Hepatic stellate cell (primary cell): ENCODE measurements at regions not wholly inside any gene's neighbourhood (a gene's known extent, or its start where the extent isn't known, plus 50 kb on each side); places are given as distances from the start of the nearest gene placed in this dataset.
"Not testable (repeated sequence)": the region's sequence is repeated elsewhere in the genome, so short reads cannot be mapped to it uniquely, and the experiment has no call there.

Experiments
- DNase-seq: peaks from one replicate; pipeline ENCODE4 v3.0.0; 2011; ENCODE audit warnings: low spot score

DNA sequence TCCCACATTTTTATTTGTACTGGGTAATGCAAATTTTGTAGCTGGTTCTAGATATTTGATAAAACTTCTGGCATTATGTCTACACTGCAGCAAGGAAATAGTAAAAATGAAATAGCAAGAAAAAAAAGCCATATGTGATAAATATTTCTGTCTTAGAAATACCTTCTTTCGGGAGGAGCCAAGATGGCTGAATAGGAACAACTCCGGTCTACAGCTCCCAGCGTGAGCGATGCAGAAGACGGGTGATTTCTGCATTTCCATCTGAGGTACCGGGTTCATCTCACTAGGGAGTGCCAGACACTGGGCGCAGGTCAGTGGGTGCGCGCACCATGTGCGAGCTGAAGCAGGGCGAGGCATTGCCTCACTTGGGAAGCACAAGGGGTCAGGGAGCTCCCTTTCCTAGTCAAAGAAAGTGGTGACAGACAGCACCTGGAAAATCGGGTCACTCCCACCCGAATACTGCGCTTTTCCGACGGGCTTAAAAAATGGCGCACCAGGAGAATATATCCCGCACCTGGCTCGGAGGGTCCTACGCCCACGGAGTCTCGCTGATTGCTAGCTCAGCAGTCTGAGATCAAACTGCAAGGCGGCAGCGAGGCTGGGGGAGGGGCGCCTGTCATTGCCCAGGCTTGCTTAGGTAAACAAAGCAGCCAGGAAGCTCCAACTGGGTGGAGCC lies 461.4 kb downstream of the ZWINT start:
- DNase-seq = not testable (repeated sequence)

DNA sequence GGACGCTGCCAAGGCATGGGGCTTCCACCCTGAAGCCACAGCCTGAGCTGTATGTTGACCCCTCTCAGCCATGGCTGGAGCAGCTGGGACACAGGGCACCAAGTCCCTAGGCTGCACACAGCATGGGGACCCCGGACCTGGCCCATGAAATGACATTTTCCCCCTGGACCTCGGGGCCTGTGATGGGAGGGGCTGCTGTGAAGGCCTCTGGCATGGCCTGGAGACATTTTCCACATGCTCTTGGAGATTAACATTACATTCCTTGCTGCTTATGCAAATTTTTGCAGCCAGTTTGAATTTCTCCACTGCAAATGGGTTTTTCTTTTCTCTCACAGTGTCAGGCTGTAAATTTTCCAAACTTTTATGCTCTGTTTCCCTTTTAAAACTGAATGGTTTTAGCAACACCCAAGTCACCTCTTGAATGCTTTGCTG lies 463.6 kb downstream of the ZWINT start:
- DNase-seq = no peak

DNA sequence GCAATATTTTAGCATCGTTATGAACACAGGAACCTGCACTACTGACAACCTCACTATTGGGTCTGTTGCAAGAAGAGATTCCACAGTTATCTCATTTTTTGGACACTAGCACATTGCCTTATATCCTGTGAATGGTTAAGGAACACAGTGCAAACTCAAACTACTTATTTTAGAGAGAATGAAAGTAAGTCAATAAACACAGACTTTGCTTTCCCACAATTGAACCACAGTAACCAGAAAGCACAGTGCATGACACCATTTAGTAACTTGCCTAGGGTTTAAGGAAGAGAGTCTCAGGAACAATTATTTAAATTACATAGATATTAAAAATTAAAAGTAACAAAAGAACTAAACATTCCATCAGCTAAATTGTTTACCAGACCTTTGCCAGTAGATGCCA lies 468.8 kb downstream of the ZWINT start:
- no peak for DNase-seq

DNA sequence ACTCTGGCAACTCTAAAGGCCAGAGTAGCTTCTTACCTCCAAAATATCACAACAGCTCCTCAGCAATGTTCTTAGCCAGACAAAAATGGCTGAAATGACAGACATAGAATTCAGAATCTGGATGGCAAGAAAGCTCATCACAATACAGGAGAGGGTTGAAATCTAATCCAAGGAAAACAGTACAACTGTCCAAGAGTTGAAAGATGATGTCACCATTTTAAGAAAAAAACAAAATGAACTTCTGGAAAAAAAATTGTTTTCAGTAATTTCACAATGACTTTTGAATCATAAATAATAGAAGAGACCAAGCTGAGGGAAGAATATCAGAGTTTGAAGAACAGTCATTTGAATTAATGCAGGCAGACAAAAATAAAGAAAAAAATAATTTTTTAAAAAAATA lies 479.5 kb downstream of the ZWINT start:
- DNase-seq = no peak

DNA sequence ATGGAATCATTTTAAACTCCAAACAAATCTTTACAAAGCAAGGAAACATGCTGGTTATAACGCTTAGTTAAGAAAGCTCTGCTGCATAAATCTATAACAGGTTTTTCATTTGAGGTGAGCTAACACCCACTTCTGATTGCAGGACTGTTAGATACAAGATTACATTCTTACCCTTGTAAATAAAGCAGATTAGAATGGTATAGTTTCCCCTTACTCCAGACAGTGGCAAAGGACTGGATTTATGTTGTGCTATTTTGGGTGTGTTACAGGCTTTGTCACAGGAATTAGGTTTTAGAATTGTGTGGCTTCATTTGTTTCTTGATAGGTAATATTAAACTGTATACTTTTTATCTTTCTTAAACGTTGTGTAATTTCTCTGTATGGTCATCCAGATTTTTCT lies 487.6 kb downstream of the ZWINT start:
- no peak for DNase-seq

DNA sequence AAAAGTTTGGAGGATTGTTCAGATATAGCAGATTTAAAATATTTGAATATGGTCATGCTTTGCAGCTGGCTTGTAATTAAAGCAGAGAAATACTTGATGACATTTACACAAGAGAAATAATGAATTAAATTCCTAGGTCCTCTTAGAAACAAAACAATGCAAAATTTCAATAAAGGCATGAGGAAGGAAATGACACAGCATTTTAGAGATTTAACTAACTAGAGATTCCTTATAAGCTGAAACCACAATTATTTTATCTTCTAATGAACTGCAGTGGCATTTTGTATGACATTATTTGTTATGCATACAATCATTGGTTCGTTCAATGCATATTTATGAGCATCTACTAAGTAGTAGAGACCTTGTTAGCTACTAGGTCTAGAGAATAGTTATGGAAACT lies 490.9 kb downstream of the ZWINT start:
- no peak for DNase-seq

DNA sequence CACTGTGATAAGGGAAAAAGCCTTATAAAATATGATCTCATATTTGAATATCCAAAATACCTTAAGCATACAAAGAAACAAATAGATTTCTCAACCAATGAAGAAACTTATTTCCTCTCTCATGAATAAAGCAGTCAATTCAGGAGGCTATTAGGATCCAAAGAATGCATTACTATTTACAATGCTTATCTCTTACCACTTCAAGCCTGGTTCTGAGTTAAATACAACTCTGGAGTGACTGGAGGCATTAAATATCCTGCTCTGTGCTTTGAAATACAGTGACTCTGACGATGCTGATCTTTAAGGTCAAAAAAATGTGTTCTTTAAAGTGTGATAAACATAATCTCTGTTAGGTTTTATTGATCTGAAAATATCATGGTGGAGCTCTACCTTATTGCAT lies 493.2 kb downstream of the ZWINT start:
- DNase-seq = no peak

DNA sequence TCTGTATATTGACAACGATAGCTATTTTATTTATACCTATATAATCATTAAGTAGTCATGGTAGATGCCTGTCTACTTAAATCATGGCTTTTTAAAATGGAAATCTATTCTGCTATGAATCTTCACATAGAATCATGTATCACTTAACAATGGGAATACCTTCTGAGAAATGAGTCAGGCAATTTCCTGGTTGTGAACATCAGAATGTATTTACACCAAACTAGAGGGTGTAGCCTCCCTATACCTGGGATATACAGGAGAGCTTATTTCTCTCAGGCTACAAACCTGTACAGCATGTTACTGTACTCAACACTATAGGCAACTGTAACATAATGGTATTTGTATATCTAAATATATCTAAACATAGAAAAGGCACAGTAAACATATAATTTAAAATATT lies 502.3 kb downstream of the ZWINT start:
- DNase-seq = no peak

DNA sequence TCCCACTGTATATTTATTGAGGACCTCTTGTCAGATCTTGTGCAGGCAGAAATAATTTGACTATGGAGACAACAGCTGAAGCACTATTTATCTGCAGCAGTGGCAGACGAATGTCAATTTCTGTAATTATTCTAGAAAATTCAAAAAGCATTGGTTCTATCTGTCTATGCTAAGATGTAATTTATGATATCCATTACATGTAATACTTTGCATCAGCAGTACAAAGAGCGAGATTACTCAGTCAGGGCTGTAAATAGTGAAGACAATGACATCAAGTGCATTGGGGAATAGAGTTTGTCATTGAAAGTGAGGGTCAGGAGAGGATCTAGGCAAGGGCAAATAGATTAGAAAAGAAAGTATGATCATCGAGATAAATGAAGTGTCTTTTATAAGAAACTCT lies 508.2 kb downstream of the ZWINT start:
- no peak for DNase-seq

DNA sequence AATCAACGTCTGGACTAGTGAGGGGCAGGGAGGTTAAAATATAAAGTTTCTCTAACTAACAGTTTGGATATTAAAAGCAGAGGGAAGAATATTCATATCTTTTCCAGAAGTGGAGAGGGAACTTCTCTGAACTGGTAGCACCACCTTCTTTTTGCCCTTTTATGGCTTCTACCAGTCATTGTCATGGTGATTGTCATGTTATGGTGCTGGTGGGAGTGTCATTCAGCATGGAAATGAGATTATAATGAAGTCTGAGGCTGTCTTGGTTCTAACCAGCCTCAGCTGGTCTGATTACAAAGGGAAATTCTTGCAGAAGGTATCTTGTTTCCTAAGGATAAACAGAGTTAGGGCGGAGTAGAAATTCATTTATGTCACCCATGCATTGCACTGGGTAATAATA lies 523.8 kb downstream of the ZWINT start:
- no peak for DNase-seq

DNA sequence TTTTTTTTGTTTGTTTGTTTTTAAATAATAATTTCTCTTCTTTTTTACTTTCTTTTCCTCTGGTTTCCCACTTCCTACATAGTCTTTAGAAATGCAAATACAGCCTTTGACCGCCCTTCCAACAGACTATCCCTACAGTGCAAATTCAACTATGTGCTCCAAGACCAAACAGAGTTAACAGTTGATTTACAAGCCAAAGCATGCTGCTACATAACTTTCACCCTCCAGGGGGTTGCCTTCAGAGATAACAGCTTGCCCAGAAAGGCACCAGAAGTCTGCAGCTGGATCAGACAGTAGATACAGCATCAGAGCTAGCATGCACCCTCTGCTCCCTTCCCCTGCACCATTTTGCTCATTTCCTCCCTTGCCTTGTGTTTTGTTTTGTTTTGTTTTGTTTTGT lies 539.0 kb downstream of the ZWINT start:
- DNase-seq = no peak

DNA sequence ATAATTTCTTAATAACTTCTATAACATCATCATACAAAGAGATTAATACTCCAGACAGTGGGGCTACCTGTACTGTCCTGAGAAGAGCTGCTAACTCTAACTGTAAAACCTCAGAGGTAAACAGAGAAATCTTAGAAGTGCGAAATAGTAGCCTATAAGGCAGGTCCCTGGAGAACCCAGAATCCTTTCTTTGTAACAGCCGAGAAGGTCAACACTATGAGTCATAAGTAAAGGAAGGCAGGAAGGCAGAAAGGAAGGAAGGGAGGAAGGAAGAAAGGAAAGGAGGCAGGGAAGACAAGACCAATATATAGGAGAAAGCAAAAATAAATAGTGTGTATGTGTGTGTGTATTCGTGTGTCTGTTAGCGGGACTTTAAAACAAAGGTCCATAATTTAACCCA lies 540.6 kb downstream of the ZWINT start:
- no peak for DNase-seq

DNA sequence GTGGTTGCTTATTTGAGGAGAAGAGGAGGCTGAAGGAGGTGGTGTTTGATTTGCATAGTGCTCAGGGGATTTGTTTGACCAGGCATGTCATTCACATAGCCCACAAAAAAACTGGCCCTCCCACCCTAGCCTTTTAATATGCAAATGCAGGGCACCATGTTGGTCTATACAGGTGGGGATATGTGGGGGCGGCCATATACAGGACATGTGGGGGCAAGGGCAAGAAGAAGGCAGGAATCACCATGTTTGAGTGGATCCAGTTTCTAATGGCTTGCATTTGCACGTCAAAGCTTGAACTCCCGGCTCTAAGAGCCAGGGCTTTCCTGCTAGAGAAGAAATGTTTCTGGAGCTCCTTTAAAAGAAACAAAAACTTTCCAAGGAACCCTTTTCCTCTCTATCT lies 541.0 kb downstream of the ZWINT start:
- no peak for DNase-seq

DNA sequence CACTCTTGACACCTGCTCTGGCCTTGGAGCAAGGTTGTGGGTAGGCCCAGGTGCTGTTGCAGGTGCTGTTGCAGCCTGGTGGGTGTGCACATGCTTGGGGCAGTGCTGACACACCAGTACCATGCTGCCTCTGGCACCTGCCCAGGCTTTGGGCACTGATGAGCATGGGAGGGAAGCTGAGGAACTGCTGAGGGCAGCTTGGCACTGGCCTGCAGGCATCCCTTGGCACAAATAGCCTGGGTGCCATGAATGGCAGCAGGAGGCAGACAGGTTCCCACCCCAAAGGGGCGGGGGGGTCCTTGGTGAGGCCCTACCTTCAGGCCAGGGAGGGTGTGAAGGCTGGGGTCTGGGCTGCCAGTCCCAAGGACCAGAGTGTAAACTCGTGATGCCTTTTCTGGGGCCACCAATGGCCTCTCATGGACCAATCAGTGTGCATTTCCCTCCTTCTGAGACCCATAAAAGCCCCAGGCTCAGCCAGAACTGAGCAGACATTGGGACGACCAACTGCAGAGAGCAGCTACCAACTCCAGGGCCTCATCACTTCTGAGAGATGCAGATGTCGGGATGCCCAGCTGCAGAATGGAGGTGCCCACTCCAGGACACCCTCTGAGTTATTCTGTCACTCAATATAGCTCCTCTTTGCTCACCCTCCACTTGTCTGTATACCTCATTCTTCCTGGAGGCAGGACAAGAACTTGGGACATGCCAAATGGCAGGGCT lies 547.4 kb downstream of the ZWINT start:
- no peak for DNase-seq

DNA sequence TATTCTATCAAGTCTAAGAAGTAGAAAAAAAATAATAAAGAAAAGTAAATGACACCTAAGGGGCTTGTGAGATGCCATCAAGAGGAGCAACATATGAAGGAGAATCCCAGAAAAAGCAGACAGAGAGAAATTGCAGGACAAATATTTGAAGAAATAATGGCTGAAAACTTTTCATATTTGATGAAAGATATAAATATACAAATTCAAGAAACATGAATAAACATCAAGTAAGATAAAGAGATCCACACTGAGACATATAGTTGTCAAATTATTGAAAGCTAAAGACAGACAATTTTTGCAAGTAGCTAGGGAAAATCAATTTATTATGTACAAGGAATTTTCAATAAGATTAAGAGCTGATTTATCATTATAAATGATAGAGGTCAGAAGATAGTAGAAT lies 558.0 kb downstream of the ZWINT start:
- DNase-seq = no peak

DNA sequence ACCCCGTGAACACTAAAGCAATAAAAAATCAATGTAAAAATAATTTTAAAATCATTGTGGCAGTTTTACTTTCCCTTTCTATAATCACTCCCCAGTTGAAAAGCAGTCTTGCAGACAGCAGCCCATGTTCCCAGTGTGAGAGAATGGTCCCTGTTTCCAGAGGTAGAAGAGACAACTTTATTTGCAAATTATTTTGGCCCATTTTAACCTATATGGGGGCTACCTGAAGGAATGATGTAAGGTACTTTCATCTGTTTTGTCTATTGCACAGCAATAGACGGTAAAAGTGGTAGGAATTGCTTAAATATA lies 559.8 kb downstream of the ZWINT start:
- DNase-seq = no peak

DNA sequence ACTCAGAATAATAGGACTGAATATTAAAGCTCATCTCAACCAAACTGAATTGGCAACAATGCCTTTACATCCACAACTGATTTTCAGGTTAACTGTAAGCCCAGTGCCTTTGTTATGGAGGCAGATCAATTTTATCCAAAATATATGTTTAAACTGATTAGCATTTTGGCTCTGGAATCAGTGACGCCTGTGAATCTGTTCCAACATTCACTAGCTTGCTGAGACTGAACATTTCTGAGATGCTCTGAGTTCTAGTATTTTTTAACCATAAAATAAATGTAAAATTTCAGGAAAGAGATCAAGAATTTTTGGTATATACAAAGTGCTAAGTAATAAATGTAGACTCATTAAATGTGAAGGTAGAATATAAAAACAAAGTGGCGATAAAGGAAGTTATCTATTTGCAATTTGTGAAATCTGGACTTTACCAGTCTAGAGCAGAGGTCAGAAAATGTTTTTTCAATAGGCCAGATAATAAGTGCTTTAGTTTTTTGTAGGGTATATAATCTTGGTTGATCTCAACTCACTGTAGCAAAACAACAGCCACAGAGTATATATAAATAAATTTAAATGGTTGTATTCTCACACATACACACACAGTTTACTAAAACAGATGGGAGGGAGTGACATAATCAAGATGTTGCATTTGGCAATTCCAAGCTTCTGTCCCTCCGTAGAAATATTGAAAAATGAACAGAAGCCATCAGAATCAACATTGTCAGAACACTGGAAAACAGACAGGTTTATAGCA lies 560.3 kb downstream of the ZWINT start:
- DNase-seq = no peak

DNA sequence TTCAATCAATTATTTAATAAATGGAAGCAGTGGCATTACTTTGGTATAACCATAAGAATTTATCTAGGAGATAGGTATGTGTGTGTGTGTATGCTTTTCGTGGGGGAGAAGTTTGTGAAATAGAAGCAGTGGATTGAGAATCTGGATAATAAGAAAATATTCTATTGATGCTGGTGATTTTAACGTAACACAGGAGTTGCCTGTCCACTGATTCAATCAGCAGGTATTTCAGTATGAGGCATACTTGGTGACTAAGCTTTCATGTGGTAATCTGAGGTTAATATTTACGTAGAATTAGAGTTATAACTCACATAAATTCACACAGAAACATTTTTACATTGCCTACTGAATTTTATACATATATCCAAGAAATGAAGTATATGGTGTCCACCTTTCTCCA lies 568.0 kb downstream of the ZWINT start:
- no peak for DNase-seq

DNA sequence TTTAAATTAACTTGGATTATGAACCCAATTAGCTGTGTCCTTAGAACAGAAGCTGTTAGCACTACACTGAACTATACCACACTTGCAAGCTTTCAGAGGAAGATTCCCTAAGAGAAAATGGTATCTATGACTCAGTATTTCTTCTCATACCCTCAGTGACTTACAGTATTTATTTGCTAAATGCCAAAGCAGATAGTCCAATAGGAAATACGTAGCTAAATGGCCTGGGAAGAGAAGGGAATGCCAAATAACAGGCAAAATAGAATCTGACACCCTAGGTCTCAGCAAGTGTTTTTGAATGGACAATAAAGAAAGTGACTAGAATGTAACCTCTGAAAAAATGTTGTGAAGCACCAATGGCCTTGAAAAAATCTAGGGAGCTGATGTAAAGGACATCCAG lies 570.8 kb downstream of the ZWINT start:
- not testable (repeated sequence) for DNase-seq

DNA sequence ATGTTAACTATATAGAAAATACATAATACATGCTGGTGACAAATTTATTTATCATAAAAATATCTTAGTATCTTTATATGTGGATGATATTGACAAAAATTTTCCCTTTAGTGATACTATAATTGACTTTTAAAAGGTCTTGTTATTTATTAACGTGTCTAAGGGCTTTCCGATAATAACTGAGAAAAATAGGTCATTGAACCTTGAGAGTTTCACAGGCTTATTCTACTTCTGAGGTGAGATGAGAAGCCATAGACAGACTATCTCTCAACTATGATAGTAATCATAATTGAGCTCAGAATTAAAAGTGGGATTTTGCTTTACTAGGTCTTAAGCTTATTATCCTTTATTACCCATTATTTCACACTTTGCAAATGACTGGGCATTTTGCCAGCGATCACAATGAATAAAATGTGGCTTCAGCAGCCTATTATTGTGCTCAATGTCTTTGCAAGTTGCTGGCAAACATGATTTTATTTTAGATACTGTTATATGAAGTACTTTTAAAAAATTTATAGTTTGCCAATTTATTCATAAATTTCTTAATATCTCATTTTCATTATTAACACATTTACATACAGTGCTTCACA lies 574.5 kb downstream of the ZWINT start:
- no peak for DNase-seq

DNA sequence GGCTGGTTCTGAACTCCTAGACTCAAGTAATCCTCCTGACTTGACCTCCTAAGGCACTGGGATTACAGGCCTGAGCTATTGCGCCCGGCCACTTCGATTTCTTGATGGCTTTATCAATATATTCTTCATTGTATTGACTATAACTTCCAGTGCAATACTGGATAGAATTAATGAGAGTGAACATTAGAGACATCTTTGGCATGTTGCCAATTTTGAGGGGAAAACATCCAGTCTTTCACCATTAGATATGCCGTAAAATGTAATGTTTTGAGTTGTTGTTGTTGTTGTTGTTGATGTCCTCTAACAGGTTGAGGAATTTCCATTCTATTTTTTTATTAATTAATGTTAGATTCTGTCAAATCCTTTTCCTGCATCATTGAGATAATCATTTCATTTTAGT lies 578.9 kb downstream of the ZWINT start:
- DNase-seq = no peak

DNA sequence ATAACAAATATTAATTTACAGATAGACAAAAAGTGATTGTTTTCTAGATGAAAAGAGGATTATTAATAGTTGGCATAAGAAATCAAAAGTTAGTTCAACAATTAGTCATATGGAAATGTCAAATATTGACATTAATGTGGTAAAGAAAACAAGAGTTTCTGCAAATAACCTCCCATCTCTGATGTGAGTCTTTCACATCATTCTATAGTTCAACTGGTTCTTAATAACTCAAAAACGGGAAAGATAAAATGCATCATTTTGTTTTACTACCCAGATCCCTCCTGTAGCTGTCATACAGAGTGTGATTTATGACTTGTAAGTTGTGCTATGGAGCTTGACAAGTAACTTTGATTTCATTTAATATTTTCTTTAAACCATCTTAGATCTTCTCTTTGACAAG lies 594.8 kb downstream of the ZWINT start:
- DNase-seq = no peak

DNA sequence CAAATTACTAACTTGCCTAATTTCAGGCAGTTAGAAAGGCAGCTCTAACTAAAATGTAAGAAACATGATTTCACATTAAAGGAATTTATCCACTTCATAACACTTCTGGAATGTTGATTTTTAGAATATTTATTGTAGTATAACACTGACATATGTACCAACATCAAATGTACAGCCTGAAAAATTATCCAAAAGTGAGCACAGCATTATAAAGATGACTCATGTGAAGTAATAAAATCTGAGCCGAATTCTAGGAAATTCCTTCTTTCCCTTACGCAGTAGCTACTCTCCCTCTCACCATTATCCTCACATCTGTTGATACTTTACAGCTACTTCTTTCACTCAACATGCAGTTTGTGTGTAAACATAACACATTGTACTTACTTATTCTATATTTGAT lies 610.6 kb downstream of the ZWINT start:
- no peak for DNase-seq
